GM12892 (cell line): ENCODE measurements at regions not wholly inside any gene's neighbourhood (a gene's known extent, or its start where the extent isn't known, plus 50 kb on each side); places are given as distances from the start of the nearest gene placed in this dataset.

Experiments
- POLR2A ChIP-seq: IDR thresholded peaks from 2 replicates; pipeline ENCODE4 v1.6.1; 2011; ENCODE audit warnings: low read depth, low read length, control low read depth
- TAF1 ChIP-seq: IDR thresholded peaks from 2 replicates; pipeline ENCODE4 v1.6.1; 2011; ENCODE audit warnings: low read depth, mild to moderate bottlenecking, control low read depth, low read length, borderline replicate concordance

DNA sequence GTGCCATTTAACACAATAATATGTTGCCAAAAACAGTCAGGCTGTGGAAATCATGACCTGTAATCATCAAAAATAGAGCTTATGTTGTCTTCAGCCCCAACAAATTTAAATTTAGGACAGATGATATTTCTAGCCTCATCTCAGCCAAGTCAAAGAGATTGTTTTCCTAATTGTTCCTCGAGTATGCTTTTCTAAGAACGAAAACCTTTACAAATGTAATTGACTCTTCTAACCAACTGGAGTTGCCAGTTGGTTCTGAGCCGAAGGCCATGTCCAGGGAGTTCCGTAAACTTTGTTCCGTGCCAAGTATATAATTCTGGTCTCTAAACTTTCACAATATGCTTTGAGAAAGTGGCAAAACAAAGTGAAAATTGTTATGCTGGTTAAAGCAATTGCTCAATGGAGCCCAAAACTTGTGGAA is 160.8 kb downstream of the CEMIP2 start:
- TF ChIP-seq TAF1 (no peak), POLR2A (no peak)
